CD4-positive, alpha-beta T cell treated with Interferon gamma for 1 hour (primary cell): ENCODE measurements at regions not wholly inside any gene's neighbourhood (a gene's known extent, or its start where the extent isn't known, plus 50 kb on each side); places are given as distances from the start of the nearest gene placed in this dataset.

ENCODE experiments used
- DNase-seq: peaks from one replicate; pipeline ENCODE4 v3.0.0-alpha.2; 2020

DNA sequence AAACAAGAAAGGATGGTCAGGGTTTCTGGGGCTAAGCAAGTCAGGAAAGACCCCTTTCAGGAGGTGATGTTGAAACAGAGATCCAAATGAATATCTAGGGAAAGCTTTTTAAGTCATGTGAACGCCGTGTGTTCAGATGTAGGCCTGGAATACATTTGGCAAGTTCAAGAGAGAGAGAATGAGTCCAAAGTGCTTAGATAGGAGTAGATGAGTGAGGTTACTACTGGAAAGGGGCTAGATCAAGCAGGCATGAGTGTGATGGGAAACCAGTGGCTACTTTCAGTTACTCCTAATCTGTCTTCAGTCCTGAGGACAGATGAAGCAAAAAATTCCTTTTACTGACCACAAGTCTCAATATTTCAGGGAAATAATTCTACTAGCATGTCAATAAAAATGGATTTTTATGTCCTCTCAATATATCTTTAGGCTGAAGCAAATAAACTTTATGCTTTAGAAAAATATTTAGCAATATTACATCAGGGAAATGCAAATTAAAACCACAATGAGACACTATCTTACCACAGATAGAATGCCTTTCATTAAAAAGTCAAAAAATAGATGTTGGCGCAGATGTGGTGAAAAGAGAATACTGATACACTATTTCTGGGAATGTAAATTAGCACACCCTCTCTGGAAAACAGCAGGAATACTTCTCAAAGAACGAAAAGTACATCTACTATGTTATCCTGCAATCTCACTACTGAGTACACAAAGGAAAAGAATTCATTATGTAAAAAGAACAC is 1085.0 kb upstream of the TENM4 start:
- no peak for DNase-seq

DNA sequence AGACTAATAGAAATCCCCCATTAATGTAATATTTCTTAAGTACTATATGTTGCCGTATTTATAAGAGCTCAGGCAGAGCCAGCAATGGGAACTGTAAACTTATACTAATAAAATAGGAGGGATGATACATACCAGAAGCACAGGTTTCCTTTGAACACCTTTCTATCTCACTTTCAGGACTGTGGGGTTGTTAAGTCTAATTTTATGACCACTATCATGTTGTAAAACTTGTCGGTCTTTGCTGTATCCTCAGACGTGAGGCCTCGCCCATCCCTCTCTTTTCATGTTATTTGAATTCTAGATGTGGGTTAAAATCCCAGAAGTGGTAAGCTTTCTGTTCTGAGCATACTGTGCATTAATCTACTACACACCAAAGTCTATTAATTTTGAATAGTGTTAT is 1083.5 kb upstream of the TENM4 start:
- DNase-seq: no peak

DNA sequence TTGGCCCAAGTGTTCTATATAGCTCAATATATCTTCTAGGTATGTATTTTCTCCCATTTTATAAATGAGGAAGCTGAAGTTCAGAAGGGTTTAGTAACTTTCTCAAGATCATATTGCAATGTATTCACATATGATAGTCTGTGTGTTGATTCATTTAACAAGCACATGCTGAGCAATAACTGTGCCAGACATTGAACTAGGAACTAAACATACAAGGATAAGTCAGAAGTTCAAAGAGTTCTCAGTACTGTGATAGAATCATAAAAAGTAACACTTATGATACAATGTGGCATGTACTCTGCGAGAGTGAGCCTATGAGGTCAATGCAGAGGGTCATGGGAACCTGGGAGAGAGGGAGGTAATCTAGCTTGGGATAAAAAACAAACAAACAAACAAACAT is 1082.2 kb upstream of the TENM4 start:
- no peak for DNase-seq

DNA sequence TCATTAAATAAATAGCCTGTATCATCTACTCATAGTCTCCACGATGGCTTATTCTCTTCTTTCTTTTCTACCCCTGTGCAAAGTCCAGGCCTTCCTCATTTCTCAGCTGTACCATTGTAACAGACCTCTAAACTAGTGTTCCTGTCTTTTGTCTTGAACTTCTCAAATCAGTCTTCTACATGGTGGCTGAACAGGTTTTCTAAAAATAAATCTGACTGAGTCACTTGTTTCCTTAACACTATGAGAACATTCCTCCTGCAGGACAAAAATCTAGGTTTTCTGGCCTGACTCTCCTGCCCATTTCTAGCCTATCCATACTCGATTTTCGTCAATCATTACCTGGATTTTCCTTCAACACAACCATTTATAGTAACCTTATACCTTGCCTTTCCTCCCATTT is 1080.8 kb upstream of the TENM4 start:
- DNase-seq: no peak

DNA sequence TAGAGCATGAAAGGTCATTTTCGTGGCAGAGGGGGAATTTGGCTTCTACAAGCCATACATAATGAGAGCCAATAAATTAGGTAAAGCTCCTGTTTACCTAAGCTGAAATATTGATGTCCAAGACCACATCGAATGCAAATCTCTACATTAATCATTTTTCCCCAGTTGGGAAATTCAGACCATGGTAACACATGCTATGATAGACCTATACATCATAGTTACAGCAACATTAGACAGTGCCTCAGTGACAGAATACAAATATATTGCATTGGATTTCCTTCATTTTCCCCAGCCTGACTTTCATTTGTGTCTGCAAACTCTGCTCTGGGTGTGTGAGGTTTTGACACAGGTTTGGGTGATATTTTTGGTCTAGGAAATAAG is 1079.7 kb upstream of the TENM4 start:
- DNase-seq: no peak

DNA sequence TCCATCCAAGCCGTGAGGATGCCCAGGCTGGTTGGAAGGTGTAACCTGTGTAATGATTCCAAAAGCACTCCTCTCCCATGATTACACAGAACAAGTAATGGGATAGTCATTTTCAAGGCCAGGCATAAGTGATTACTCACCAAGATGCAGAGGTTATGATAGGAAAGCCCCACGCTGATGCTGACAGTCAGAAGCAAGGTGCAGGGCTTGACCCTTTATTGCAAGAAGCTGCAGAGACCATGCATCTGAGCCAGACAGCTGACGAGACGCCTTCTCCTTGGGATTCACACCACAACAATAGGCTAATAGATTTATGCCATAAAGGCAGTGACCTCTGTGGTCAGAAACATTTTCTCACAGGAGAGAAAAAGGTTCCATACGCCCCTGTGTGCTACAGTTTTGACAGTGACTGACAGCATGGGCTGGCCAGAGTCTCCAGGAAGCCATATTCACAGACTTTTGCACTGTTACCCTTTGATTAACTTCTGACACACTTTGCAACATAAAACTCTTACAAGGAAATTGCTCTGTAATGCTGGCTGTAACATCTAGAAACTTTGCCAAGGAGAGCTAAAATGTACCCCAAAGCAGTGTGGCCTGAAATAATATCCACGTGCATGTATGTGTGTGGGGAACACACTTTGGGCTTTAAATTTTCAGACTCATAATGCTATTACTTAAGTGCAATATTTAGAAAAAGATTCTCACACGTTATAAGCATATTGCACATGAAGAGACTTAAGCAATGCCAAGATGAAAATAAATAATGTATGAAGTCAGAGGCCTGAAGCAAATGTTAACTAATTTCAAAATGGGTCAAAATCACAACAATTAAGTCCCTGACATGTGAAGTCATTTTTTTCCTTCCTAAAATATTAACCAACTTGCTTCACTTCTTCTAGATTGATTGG is 1079.0 kb upstream of the TENM4 start:
- DNase-seq: no peak

DNA sequence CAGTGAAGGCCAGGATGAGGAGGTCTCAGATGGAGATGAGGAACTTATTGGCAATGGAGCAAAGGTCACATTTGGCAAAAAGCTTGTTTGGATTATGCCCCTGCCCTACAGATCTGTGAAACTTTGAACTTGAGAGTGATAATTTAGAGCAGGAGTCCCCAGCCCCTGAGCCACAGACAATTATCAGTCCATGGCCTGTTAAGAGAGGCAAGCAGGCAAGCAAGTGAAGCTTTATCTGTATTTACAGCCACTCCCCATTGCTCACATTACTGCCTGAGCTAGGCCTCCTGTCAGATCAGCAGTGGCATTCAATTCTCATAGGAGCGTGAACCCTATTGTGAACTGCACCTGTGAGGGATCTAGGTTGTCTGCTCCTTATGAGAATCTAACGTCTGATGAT is 1076.9 kb upstream of the TENM4 start:
- no peak for DNase-seq

DNA sequence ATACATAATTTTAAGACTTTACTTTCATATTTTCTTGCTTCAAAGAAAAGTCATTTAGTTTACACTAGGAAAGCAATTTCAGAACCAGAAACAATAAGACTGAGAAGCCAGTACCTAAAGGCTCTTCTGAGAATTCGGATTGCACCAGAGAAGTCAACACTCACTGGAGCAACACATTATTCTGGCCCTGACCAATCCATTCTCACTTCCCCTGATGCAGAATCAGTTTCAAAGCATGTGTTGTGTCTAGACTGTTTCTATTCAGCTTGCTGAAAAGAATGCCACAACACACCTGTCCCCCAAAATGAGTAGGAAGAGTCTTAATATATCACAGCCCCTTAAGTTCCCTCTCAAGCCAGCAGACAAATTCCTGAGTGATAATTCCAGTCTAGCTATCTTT is 1074.3 kb upstream of the TENM4 start:
- DNase-seq: no peak

DNA sequence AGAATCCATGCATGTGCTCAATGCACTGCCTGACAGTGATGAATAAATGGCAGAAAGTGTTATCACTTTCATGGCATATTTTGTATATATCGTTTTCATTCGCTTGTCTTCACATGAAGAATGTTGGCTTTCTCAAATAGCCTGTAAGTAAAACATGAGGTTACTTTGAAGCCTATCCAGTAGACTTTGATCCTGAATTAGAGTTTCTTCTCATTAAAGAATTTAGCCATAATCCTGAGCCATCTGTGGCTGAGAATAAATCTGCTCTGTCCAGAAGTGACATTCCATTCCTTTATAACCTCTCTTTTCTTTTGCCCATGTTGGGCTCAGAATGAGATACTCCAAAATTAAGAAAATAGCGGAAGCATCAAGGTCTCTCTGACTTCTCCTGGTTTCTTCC is 1071.7 kb upstream of the TENM4 start:
- DNase-seq: no peak

DNA sequence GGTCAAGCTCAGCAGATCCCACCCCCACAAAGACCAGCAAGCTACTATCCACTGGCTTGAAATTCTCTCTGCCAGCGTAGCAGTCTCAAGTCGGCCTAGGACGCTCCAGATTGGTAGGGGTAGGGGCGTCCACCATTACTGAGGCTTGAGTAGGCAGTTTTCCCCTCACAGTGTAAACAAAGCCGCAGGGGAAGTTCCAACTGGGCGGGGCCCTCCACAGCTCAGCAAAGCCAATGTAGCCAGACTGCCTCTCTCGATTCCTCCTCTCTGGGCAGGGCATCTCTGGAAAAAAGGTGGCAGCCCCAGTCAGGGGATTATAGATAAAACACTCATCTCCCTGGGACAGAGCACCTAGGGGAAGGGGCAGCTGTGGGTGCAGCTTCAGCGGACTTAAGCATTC is 1064.9 kb upstream of the TENM4 start:
- no peak for DNase-seq

DNA sequence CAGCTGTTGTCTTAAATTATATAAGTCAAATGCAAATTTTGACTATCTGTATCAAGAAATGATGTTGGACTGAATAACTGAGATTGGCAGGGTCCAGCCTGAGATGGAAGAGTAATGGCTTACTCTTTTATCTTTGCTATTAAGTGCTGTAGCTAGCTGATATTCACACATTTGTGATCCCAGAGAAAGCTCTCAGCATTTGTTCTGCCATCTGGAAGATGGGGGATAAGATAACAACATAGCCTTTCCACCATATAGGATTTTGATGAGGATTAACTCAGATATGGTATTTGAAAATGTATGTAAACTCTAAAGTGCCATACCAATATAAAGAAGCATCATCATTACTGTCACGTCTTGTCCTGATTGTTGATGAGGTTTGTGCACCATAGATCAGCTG is 1063.2 kb upstream of the TENM4 start:
- no peak for DNase-seq

DNA sequence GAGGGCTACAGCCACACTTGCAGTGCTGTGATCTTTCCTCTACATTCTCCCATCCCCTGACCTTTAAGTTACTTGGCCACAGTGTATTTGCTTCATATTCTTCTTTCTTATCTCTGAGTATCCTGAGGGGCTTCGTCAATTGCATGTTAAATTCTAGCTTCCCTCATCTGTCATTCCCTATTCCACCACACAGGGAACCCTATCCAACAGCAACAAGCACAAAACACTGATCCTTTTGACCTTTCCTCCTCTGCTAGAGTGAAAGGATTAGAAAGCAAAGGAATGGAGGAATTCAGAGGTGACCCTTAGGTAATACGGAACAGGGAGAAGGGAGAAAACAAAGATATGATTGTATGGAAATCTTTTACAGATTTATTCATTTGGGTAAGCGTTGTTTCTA is 1061.7 kb upstream of the TENM4 start:
- no peak for DNase-seq

DNA sequence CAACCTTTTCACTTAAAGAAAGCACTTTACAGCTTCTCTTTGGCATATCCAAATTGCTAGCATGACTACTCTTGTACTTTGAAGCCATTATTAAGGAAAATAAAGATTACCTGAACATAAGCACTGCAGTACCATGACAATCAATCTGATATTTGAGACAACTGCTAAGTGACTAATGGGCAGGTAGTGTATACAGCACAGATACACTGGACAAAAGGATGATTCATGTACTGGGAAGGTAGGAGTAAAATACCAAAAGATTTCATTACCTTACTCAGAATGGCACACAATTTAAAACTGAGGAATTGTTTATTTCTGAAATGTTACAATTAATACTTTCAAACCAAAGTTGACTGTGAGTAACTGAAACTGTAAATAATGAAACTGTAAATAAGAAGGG is 1054.3 kb upstream of the TENM4 start:
- DNase-seq: no peak

DNA sequence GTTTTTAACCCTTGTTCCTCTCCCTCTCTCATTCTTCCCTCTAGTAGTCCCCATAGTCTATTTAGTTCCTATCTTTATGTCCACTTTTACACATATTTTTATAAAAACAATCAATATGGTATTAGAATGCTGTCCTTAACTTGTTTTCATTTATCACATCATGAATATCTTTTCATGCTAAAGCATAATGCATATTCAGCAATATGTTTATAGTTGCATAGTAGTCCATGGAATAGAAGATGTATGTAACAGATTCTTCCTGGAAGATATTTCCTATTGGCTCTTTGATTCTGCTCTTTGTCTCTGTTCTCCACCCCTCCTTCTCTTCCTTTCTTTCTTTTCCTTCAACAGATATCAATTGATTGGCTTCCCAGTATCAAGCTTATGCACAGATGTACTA is 1047.1 kb upstream of the TENM4 start:
- no peak for DNase-seq

DNA sequence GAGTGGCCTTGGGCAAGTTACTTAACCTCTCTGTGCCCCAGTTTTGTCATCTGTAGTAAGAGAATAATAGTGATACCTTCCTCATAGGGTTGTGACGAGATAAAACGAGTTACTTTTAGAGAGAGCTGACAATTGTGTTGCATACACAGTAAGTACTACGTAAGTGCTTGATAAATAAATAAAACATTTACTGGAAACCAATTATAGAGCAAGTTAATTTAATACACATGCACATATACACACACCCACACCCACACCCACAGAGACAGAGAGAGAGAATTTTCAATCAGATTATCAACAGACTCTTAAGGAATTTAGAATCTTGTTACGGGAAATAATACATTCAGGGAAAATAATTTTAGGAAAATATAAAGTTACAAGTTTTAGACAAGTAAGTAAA is 1045.8 kb upstream of the TENM4 start:
- DNase-seq: no peak

DNA sequence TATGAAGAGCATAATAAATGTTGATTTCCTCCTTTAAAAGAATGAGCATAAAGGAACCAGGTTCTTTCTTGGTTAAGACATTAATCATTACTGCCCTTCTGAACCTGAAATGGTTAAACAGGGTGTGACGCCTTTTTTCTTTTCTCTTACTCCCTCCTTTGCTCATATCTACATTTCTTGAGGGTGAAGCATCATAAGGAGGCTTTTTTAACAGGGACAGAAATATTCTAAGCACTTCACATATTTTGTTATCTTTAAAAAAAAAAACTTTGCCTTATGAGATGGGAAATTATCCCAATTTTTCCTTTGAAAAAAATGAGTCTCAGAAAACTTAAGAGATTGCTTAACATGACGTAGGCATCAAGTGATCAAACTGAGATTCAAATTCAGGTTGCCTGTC is 1036.3 kb upstream of the TENM4 start:
- no peak for DNase-seq

DNA sequence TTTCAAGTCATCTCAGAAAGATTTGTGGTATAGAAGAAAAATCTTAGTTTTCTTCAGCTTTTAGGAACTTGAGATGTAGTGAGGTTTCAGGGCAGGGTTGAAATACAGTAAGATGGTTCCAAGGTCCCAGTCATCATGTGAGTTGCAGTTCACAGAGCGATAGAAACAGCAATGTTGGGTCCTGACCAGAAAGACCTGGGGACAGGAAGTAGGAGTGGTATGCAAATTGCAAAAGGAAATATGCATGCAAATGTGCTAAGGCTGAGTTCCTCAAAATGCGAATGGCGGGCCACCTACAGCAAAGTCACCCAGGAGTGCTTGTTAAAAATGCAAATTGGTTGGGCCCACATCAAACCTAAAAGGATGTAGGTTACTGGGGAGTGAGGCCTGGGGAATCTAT is 1032.7 kb upstream of the TENM4 start:
- no peak for DNase-seq

DNA sequence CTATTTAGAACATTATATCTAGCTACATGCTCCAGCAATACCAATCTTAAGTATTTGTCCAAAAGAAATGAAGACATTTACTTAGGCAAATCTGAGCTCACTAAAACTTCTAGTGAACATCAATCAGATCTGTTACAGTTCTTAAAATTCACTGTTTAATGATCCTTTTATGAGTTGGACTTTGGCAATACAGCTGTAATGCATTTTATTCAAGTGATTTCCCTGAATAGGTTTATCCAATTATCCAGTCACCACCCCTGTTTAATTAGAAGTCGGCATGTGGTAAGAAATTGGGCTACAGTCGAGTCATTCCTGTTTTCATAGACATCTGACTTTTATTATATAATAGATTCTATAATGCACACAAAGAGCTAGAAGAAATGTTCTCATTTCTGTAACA is 1029.0 kb upstream of the TENM4 start:
- no peak for DNase-seq

DNA sequence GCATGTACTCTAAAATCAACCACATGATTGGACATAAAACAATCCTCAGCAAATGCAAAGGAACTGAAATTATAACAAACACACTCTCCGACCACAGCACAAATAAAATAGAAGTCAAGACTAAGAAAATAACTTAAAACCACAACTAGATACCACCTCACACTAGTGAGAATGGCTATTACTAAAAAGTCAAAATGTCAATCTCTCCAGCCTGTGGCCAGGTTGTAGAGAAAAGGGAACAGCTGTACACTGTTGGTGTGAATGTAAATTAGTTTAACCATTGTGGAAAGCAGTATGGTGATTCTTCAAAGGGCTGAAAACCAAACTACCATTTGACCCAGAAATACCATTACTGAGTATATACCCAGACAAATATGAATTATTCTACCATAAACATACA is 1025.7 kb upstream of the TENM4 start:
- no peak for DNase-seq

DNA sequence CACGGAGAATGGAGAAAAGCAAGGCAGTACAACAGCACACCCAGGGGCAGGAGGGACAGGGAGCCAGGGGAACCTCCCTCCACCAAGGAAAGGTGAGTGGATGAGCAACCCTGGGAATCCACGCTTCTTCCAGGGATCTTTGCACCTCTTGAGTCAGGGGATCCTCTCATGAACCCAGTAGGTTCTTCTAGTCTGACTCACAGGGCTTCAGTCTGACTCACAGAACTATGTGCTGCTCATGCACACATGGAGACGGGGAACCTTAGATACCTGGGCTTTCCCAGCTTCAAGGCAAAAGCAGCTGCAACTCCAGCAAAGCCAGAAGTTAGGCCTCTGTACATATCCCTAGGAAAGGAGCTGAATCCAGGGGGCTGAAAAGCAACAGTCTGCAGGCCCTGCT is 1021.4 kb upstream of the TENM4 start:
- DNase-seq: no peak

DNA sequence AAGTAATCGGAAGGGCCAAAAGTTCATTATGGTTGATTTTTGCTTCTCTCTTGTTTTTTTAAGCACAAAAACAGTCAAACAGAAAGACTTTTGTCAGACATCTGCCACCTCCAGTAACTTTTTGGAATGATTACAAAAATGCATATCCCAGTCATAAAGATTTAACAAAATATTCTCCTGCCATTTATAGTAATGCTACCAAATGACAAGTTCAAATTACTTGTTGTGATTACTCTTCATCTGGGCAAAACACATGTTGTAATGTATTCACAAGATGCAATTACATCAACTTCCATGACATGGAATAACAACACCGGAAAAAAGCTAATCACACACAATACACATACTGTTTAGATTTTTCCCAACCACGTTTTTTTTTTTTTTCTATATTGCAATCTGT is 1017.5 kb upstream of the TENM4 start:
- no peak for DNase-seq

DNA sequence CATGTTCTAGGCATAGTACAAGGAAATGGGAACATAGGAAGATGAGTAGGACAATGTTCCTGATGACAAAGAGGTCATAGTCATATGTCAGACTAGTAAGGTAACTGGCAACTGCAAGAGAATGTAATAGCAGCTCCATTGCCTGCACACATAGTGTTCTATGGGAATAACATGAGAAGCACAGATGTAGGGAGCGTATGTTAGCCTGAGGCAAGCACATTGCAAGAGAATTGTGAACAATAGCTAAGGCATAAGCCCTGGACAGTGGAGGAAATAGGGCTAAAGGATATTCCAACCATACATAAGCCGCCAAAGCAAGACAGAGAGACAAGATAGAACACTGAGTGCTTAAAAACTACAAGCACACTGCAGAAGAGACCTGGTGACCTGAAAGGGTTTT is 1017.0 kb upstream of the TENM4 start:
- no peak for DNase-seq

DNA sequence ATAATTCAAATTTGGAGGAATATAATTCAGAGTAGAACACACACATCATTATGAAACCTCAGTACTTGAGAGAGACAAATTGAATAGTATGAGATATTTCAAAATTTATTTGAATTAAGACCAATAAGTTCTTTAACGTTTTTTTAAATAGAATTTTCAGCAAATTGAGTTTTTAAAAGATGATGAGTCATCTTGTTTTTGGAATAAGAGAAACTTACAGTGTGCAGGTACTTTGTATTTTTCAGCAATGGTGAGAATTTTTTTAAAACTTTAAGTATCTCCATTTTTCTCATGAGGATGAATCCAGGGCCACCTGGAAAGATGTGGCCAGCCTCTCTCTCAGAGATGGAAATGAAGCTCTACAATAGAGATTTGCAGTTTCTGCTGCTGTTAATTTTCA is 1015.0 kb upstream of the TENM4 start:
- no peak for DNase-seq

DNA sequence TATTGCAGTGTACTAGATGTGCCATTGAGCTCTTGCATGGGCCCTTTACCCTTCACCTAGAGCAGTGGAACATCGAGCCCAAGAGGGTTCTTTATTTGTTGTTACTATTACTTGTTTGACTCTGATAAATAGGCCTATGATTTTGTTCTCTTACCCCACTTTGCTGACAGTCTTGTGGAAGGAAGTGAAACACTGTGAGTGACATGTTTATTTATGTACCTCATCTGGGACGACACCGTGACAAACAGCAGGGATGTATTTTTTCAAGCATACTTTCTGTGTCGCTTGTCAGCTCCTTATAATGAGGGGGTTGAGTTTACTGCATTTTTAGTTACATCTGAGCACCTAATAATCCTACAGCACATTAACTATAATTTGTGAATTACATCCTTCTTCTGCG is 1010.3 kb upstream of the TENM4 start:
- no peak for DNase-seq

DNA sequence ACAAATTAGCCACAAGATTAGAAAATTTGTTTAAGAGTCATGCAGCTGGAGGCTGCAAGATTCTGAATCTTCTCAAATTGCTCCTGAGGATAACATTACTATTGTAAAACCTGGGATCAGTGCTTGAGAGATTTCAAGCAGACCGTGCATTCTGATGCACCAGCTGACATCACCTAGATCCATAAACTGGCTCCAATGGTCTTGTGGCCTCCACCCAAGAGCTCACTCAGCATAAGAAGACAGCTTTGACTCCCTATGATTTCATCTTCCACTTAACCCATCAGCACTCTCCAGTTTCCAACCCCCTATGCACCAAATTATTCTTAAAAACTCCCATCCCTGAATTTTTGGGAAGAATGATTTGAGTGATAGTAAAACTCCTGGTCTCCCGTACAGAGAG is 1007.9 kb upstream of the TENM4 start:
- DNase-seq: no peak
